Left lung (tissue), 4 donors: ENCODE measurements at regions not wholly inside any gene's neighbourhood (a gene's known extent, or its start where the extent isn't known, plus 50 kb on each side); places are given as distances from the start of the nearest gene placed in this dataset.

Source experiments
- ATAC-seq: fragments of 200-7000 bp; cut with Tn5 transposase; one replicate; pipeline ENCODE4 v1.9.1; 2020; ENCODE audit warnings: moderate library complexity
- DNase-seq, 4 donors: peaks; one replicate each; pipeline ENCODE4 v3.0.0-alpha.2; 2013 to 2020
- H3K27ac ChIP-seq, 2 donors: fragments of 200-600 bp; sonication (generic) in 1 of 2; one replicate each; pipeline versions ENCODE4 v1.5.0 to v1.8.0; 2020 to 2021
- H3K27me3 ChIP-seq, 2 donors: fragments of 200-600 bp; sonication (generic) in 1 of 2; one replicate each; pipeline versions ENCODE4 v1.5.0 to v1.8.0; 2020 to 2021
- H3K36me3 ChIP-seq, 2 donors: fragments of 200-600 bp; sonication (generic) in 1 of 2; one replicate each; pipeline versions ENCODE4 v1.5.0 to v1.8.0; 2020 to 2021
- H3K4me1 ChIP-seq, 2 donors: fragments of 200-600 bp; one replicate each; pipeline ENCODE4 v1.8.0; 2021
- H3K4me3 ChIP-seq, 2 donors: fragments of 200-600 bp; sonication (generic) in 1 of 2; one replicate each; pipeline versions ENCODE4 v1.5.0 to v1.8.0; 2020 to 2021; ENCODE audit warnings: mild to moderate bottlenecking in 1 of 2
- H3K9me3 ChIP-seq, 2 donors: fragments of 200-600 bp; sonication (generic) in 1 of 2; one replicate each; pipeline versions ENCODE4 v1.5.0 to v1.8.0; 2020 to 2021
- CTCF ChIP-seq, 2 donors: fragments of 200-600 bp; sonication (generic) in 1 of 2; IDR thresholded peaks; one replicate each; pipeline versions ENCODE4 v1.5.0 to v1.8.0; 2021; ENCODE audit warnings: antibody characterized with exemption in 2 of 2
- intact Hi-C, 2 donors: fragments of 100-400 bp; cut with DNase I; formaldehyde crosslinking; loops; one replicate each; pipeline versions ENCODE4 v1.11.2 to v1.14.2; 2022
- donor health status: DM: no; HTN: yes; CAD: no.
- donor health status: DM: no; HTN: no; CAD: no.

- Histone ChIP-seq H3K27ac (no peak overlapping the region), H3K36me3 (no peaks in the 10 kb centered on the region), H3K4me3 (no peak overlapping the region), H3K9me3 (no peaks in the 10 kb centered on the region), H3K27me3 (no peaks in the 10 kb centered on the region), H3K4me1 (no peaks in the 10 kb centered on the region)
- no peak for TF ChIP-seq CTCF (IDR thresholded peaks at IDR 0.05)
- intact Hi-C loops = no loop called here
- ATAC-seq (no peak), DNase-seq (no peak)
Measured at GRCh38 chr2:62344472-62344871, 148.6 kb downstream of the B3GNT2 start.

- Histone ChIP-seq H3K9me3 (no peaks in the 10 kb centered on the region), H3K27ac (no peak overlapping the region), H3K27me3 (no peaks in the 10 kb centered on the region), H3K36me3 (no peaks in the 10 kb centered on the region), H3K4me3 (no peak overlapping the region), H3K4me1 (no peaks in the 10 kb centered on the region)
- no peak for ATAC-seq
- intact Hi-C loops = no loop called here
- DNase-seq = no peak
- TF ChIP-seq CTCF (IDR thresholded peaks at IDR 0.05) = no peak
Measured at GRCh38 chr2:62343636-62344337, 147.9 kb downstream of the B3GNT2 start.

GRCh38 chr2:62343206-62343605 lies 147.3 kb downstream of the B3GNT2 start:
- intact Hi-C loops = no loop called here
- DNase-seq = no peak
- Histone ChIP-seq H3K36me3 (no peaks in the 10 kb centered on the region), H3K4me3 (no peak overlapping the region), H3K27me3 (no peaks in the 10 kb centered on the region), H3K4me1 (no peaks in the 10 kb centered on the region), H3K27ac (no peak overlapping the region), H3K9me3 (no peaks in the 10 kb centered on the region)
- no peak for ATAC-seq
- TF ChIP-seq CTCF (IDR thresholded peaks at IDR 0.05) = no peak

- no peaks in the 10 kb centered on the region for H3K4me1 ChIP-seq
- intact Hi-C loops = no loop called here
- H3K4me3 ChIP-seq = no peak overlapping the region
- H3K36me3 ChIP-seq = no peaks in the 10 kb centered on the region
- H3K9me3 ChIP-seq = no peaks in the 10 kb centered on the region
- no peak for TF ChIP-seq CTCF (IDR thresholded peaks at IDR 0.05)
- H3K27me3 ChIP-seq = no peaks in the 10 kb centered on the region
- DNase-seq (no peak), ATAC-seq (no peak)
- no peak overlapping the region for H3K27ac ChIP-seq
Measured at GRCh38 chr2:62340994-62341484, 145.1 kb downstream of the B3GNT2 start.

- no peaks in the 10 kb centered on the region for H3K36me3 ChIP-seq
- intact Hi-C loops = no loop called here
- DNase-seq (no peak), ATAC-seq (no peak)
- no peaks in the 10 kb centered on the region for H3K9me3 ChIP-seq
- H3K27me3 ChIP-seq = no peaks in the 10 kb centered on the region
- H3K27ac ChIP-seq = no peak overlapping the region
- H3K4me1 ChIP-seq = no peaks in the 10 kb centered on the region
- TF ChIP-seq CTCF (IDR thresholded peaks at IDR 0.05) = no peak
- H3K4me3 ChIP-seq = no peak overlapping the region
Measured at GRCh38 chr2:62339837-62340236, 143.9 kb downstream of the B3GNT2 start.
